B cell (primary cell): ENCODE measurements at regions not wholly inside any gene's neighbourhood (a gene's known extent, or its start where the extent isn't known, plus 50 kb on each side); places are given as distances from the start of the nearest gene placed in this dataset.

ENCODE experiments used
- ATAC-seq: fragments of 200-7000 bp; cut with Tn5 transposase; one replicate; pipeline ENCODE4 v1.10.0; 2021; ENCODE audit warnings: low read depth, mild to moderate bottlenecking, moderate number of reproducible peaks, moderate library complexity
- CTCF ChIA-PET: fragments of 350-600 bp; sonication (Branson Sonifier 250); formaldehyde crosslinking; loops from one replicate; lab custom pipeline; 2021; ENCODE audit warnings: antibody characterized with exemption, inconsistent platforms; lab: Charles Lee
- POLR2A ChIA-PET: fragments of 350-600 bp; sonication (Branson Sonifier 250); formaldehyde crosslinking; loops from one replicate; lab custom pipeline; 2021; ENCODE audit warnings: antibody characterized with exemption; lab: Charles Lee
- DNase-seq: peaks from one replicate; pipeline ENCODE4 v3.0.0; 2013
- H2AFZ ChIP-seq: 2 replicates; pipeline ENCODE4 v1.6.1; 2012; ENCODE audit warnings: mild to moderate bottlenecking, low read depth, low read length; ENCODE audit not compliant: insufficient read depth, poor library complexity, severe bottlenecking
- H3K27ac ChIP-seq, 2 donors: 1 replicate in 1 of 2; 2 replicates in 1 of 2; pipeline ENCODE4 v1.5.1; 2012 to 2013; ENCODE audit warnings: low read length in 2 of 2, mild to moderate bottlenecking in 2 of 2, moderate library complexity in 1 of 2
- H3K27me3 ChIP-seq, 4 experiments: fragments of 200-600 bp in 1 of 4; sonication (generic) in 1 of 4; replicated peaks in 1 of 4; 1 replicate in 2 of 4; 2 replicates in 2 of 4; pipeline versions ENCODE4 v1.6.1 to v1.7.0; 2013 to 2016; ENCODE audit warnings: low read length in 3 of 4, mild to moderate bottlenecking in 2 of 4, mixed read lengths in 1 of 4, moderate library complexity in 1 of 4; ENCODE audit not compliant: insufficient read depth in 4 of 4, control insufficient read depth in 3 of 4; ENCODE audit errors: control extremely low read depth in 1 of 4
- H3K36me3 ChIP-seq, 2 experiments: replicated peaks in 1 of 2; 1 replicate in 1 of 2; 2 replicates in 1 of 2; pipeline versions ENCODE4 v1.6.1 to v1.7.1; 2013; ENCODE audit warnings: low read length in 1 of 2; ENCODE audit not compliant: insufficient read depth in 2 of 2, control insufficient read depth in 1 of 2; ENCODE audit errors: control extremely low read depth in 1 of 2, extremely low read depth in 1 of 2
- H3K4me1 ChIP-seq, 2 donors: fragments of 200-600 bp in 1 of 2; sonication (generic) in 1 of 2; 1 replicate in 1 of 2; 2 replicates in 1 of 2; pipeline versions ENCODE4 v1.5.1 to v1.6.1; 2013 to 2017; ENCODE audit warnings: low read length in 2 of 2; ENCODE audit not compliant: control insufficient read depth in 2 of 2, insufficient read depth in 2 of 2
- H3K4me2 ChIP-seq: replicated peaks from 2 replicates; pipeline ENCODE3; 2012; ENCODE audit warnings: mild to moderate bottlenecking, low read depth, low read length; ENCODE audit not compliant: poor library complexity, severe bottlenecking
- H3K4me3 ChIP-seq, 5 experiments: fragments of 200-600 bp in 1 of 5; sonication (generic) in 1 of 5; 1 replicate in 3 of 5; 2 replicates in 2 of 5; pipeline versions ENCODE4 v1.5.1 to v1.7.0; 2011 to 2016; ENCODE audit warnings: low read length in 4 of 5, mild to moderate bottlenecking in 4 of 5, low read depth in 2 of 5, control low read depth in 1 of 5, moderate library complexity in 1 of 5; ENCODE audit not compliant: insufficient read depth in 1 of 5; ENCODE audit errors: control extremely low read depth in 1 of 5, extremely low read depth in 1 of 5
- H3K79me2 ChIP-seq: fragments of 200-600 bp; sonication (generic); one replicate; pipeline ENCODE4 v1.6.0; 2016; ENCODE audit warnings: low read length; ENCODE audit not compliant: control insufficient read depth, insufficient read depth
- H3K9ac ChIP-seq: fragments of 200-600 bp; sonication (generic); 2 replicates; pipeline ENCODE4 v1.6.1; 2017; ENCODE audit warnings: mild to moderate bottlenecking, low read length, moderate library complexity
- H3K9me3 ChIP-seq, 3 donors: one replicate each; pipeline versions ENCODE4 v1.6.1 to v1.7.1; 2013; ENCODE audit warnings: low read length in 2 of 3; ENCODE audit not compliant: control insufficient read depth in 2 of 3, insufficient read depth in 1 of 3; ENCODE audit errors: control extremely low read depth in 1 of 3
- H4K20me1 ChIP-seq: 2 replicates; pipeline ENCODE4 v1.6.0; 2012; ENCODE audit warnings: mild to moderate bottlenecking, low read length; ENCODE audit not compliant: insufficient read depth, control insufficient read depth, poor library complexity, severe bottlenecking
- H3K27ac Mint-ChIP-seq: one replicate; pipeline ENCODE4 v1.8.0; 2021; ENCODE audit warnings: mixed read lengths
- H3K27me3 Mint-ChIP-seq: one replicate; pipeline ENCODE4 v1.8.0; 2021; ENCODE audit warnings: mixed read lengths
- H3K4me1 Mint-ChIP-seq: one replicate; pipeline ENCODE4 v1.8.0; 2021; ENCODE audit warnings: mixed read lengths
- H3K4me3 Mint-ChIP-seq: one replicate; pipeline ENCODE4 v1.8.0; 2021; ENCODE audit warnings: mixed read lengths
- H3K9me3 Mint-ChIP-seq: one replicate; pipeline ENCODE4 v1.8.0; 2022; ENCODE audit warnings: mixed read lengths; ENCODE audit not compliant: insufficient read depth
- EZH2 ChIP-seq: IDR thresholded peaks from 2 replicates; pipeline ENCODE4 v1.6.1; 2012; ENCODE audit warnings: borderline replicate concordance, low read depth, mild to moderate bottlenecking, moderate library complexity, low read length; ENCODE audit not compliant: insufficient read depth, poor library complexity, severe bottlenecking
- WGBS: methylation state at CpG from one replicate; pipeline ENCODE4 v1.1.5; 2013; ENCODE audit warnings: missing lambda C conversion rate; ENCODE audit not compliant: insufficient coverage; 5-methylcytosine and 5-hydroxymethylcytosine counted together
- intact Hi-C: fragments of 100-400 bp; cut with micrococcal nuclease; formaldehyde crosslinking; loops from one replicate; pipeline ENCODE4 v1.10.0; 2022
- TF ChIP-seq, protein P1 (sequence below): fragments of 200-600 bp; IDR thresholded peaks from one replicate; pipeline ENCODE4 v1.8.0; 2022; ENCODE audit warnings: antibody characterized with exemption, mild to moderate bottlenecking

DNA sequence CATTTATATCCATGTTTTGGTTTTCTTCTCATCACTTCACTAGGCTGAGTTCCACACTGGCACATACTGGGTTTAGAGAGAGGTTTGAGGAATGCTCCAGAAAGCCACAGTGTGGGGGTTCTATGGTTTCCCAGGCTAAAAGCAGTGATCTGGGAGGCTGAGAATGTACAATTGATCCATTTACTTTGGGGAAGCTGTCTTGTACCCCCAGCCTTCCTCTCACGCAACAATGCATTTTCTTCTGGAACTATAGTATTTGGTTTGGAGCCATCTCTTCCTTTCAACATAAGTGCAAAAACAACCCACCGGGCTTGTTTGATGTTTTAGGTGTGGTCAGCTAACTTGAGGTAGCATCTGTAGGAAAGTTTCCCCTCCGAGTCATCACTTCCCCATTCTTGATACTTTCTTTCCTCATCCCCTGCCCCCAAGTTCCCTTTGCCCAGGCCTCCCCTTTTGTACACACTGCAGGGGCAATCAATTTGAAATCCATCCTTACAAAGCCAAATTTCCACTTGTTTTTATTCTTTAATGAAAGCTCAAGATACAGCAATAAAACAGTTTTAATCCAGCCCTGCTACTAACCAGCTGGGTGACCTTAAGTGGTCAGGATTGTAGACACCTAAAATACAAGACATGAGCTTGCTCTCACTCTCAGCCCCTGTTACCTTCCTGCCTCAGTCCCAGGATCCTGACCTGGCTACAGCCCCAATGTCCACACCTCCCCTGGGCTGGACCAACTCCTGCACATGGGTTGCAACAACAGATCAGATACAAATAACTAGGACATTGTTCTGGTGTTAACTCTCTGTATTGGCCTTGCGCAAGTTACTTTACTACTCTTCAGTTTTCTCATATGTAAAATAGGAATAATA is 109.2 kb downstream of the FHDC1 start:
- POLR2A ChIA-PET, result no interaction called here

DNA sequence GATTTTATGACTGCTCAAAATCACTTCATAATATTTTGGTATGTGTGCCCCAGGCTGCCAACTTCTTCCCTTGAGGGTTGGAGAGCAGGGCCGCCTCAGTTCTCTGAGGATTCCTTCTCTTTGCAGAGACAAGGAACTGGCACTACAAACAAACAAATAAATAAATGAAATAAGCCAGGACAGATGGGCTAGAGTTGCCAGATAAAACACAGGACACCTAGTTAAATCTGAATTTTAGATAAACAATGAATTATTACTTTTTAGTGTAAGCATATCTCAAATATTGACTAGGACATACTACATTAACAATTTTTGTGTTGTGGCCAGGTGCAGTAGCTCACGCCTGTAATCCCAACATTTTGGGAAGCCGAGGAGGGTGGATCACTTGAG is 122.5 kb downstream of the FHDC1 start:
- no peak overlapping the region for H3K9ac ChIP-seq
- H3K4me2 ChIP-seq, result no peak overlapping the region
- H2AFZ ChIP-seq, result no peak overlapping the region
- H3K79me2 ChIP-seq, result no peaks in the 10 kb centered on the region
- no peaks in the 10 kb centered on the region for H4K20me1 ChIP-seq
- no peak for DNase-seq
- intact Hi-C loops, result no loop called here
- CTCF ChIA-PET, result no interaction called here
- no peak for ATAC-seq
- no peak overlapping the region for H3K27ac Mint-ChIP-seq
- H3K27me3 Mint-ChIP-seq, result peaks cover 43% of the 10 kb centered on the region
- no peaks in the 10 kb centered on the region for H3K9me3 ChIP-seq
- H3K4me3 ChIP-seq, result no peak overlapping the region
- TF ChIP-seq EZH2, result no peak
- TF ChIP-seq, protein P1, sequence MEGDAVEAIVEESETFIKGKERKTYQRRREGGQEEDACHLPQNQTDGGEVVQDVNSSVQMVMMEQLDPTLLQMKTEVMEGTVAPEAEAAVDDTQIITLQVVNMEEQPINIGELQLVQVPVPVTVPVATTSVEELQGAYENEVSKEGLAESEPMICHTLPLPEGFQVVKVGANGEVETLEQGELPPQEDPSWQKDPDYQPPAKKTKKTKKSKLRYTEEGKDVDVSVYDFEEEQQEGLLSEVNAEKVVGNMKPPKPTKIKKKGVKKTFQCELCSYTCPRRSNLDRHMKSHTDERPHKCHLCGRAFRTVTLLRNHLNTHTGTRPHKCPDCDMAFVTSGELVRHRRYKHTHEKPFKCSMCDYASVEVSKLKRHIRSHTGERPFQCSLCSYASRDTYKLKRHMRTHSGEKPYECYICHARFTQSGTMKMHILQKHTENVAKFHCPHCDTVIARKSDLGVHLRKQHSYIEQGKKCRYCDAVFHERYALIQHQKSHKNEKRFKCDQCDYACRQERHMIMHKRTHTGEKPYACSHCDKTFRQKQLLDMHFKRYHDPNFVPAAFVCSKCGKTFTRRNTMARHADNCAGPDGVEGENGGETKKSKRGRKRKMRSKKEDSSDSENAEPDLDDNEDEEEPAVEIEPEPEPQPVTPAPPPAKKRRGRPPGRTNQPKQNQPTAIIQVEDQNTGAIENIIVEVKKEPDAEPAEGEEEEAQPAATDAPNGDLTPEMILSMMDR, result no peak
- H3K4me3 Mint-ChIP-seq, result no peak overlapping the region
- H3K36me3 ChIP-seq, result no peaks in the 10 kb centered on the region
- no peaks in the 10 kb centered on the region for H3K9me3 Mint-ChIP-seq
- peaks cover 4% of the 10 kb centered on the region for H3K4me1 Mint-ChIP-seq
- peaks cover 0 to 4% of the 10 kb centered on the region in 2 donors for H3K4me1 ChIP-seq
- WGBS, result 100% methylated on average over 2 of the region's 3 CpGs
- no peak overlapping the region for H3K27ac ChIP-seq
- peaks cover 0 to 17% (median 13%) of the 10 kb centered on the region in 4 experiments for H3K27me3 ChIP-seq
- POLR2A ChIA-PET, result no interaction called here

More for the DNA sequence above, 109.2 kb downstream of the FHDC1 start:
- Histone ChIP-seq H3K27me3 (no peaks in the 10 kb centered on the region), H4K20me1 (no peaks in the 10 kb centered on the region), H2AFZ (no peak overlapping the region), H3K36me3 (no peaks in the 10 kb centered on the region), H3K9me3 (peaks cover 0 to 15% (median 7%) of the 10 kb centered on the region in 3 donors), H3K4me1 (peaks cover 29% of the 10 kb centered on the region in 2 donors), H3K4me2 (peak overlapping the region; percentile 61), H3K27ac (peak overlapping the region; percentile 65 to 73), H3K79me2 (no peaks in the 10 kb centered on the region), H3K4me3 (peak overlapping the region in 1 of 5 experiments; percentile 24), H3K9ac (peak overlapping the region; percentile 37)
- H3K27me3 Mint-ChIP-seq, result no peaks in the 10 kb centered on the region
- 0% methylated on average over 1 of the region's 4 CpGs for WGBS
- peaks cover 11% of the 10 kb centered on the region for H3K9me3 Mint-ChIP-seq
- CTCF ChIA-PET, result interaction anchor here (0.6 to 3.8 kb wide), 6 partner anchors 15 to 190 kb away, joined by 3 to 9 read pairs (median 3); no protein-coding TSS in a partner anchor
- H3K4me3 Mint-ChIP-seq, result peak overlapping the region; percentile 40
- intact Hi-C loops, result loop anchor here (2.0 kb wide), 1 partner anchor 39 kb away; no protein-coding TSS in a partner anchor
- DNase-seq (peak; percentile 76), ATAC-seq (peak; percentile 88)
- H3K4me1 Mint-ChIP-seq, result peaks cover 51% of the 10 kb centered on the region
- peak overlapping the region; percentile 89 for H3K27ac Mint-ChIP-seq
- TF ChIP-seq, protein P1, result no peak
- no peak for TF ChIP-seq EZH2
